ENCODE measurements at regions not wholly inside any gene's neighbourhood (a gene's known extent, or its start where the extent isn't known, plus 50 kb on each side); places are given as distances from the start of the nearest gene placed in this dataset.
"Not testable (repeated sequence)": the region's sequence is repeated elsewhere in the genome, so short reads cannot be mapped to it uniquely, and the experiment has no call there.

- TF ChIP-seq FOXJ3 (CRISPR knock-in tag; IDR thresholded peaks at IDR 0.05; ENCODE audit: borderline replicate concordance) (no peak), CREM (CRISPR knock-in tag; IDR thresholded peaks at IDR 0.05) (no peak), NR2C2 (CRISPR knock-in tag; IDR thresholded peaks at IDR 0.05) (no peak), ZNF416 (CRISPR knock-in tag; IDR thresholded peaks at IDR 0.05) (no peak), ZNF671 (CRISPR knock-in tag; IDR thresholded peaks at IDR 0.05) (no peak), ZNF512 (CRISPR knock-in tag; IDR thresholded peaks at IDR 0.05; ENCODE audit: borderline replicate concordance) (no peak), USF2 (CRISPR knock-in tag; IDR thresholded peaks at IDR 0.05) (no peak), GTF2I (CRISPR knock-in tag; conservative IDR thresholded peaks at IDR 0.05) (no peak), CBFB (CRISPR knock-in tag; IDR thresholded peaks at IDR 0.05; ENCODE audit: low read depth) (no peak), ZNF219 (CRISPR knock-in tag; IDR thresholded peaks at IDR 0.05; ENCODE audit: borderline replicate concordance) (no peak)
- peaks cover 30% of the 10 kb centered on the region for H3K27me3 Mint-ChIP-seq (ENCODE audit: low read depth)
- peaks cover 37% of the 10 kb centered on the region for H3K4me1 Mint-ChIP-seq
- H3K36me3 Mint-ChIP-seq: 0 out of 2 replicates have a peak, but pooled peaks cover 9% of the 10 kb centered on the region
- ChIA-PET CTCF (no interaction called here), POLR2A (no interaction called here)
- no peak for ATAC-seq
- no peak for DNase-seq (ENCODE audit: low spot score)
- H3K4me3 Mint-ChIP-seq: no peak overlapping the region
- H3K9me3 Mint-ChIP-seq: peaks cover 22% of the 10 kb centered on the region
- H3K27ac Mint-ChIP-seq: no peak overlapping the region
Measured at GRCh38 chr11:134499990-134500389, 87.9 kb upstream of the B3GAT1 start.

GRCh38 chr11:134498326-134499139 is 86.5 kb upstream of the B3GAT1 start:
- ATAC-seq (no peak), DNase-seq (ENCODE audit: low spot score) (peak; percentile 6)
- H3K4me3 Mint-ChIP-seq: no peak overlapping the region
- H3K9me3 Mint-ChIP-seq: peaks cover 33% of the 10 kb centered on the region
- 0 out of 2 replicates have a peak, but pooled peaks cover 9% of the 10 kb centered on the region for H3K36me3 Mint-ChIP-seq
- H3K4me1 Mint-ChIP-seq: peaks cover 24% of the 10 kb centered on the region
- TF ChIP-seq CREM (CRISPR knock-in tag; IDR thresholded peaks at IDR 0.05): no peak
- H3K27me3 Mint-ChIP-seq (ENCODE audit: low read depth): peaks cover 39% of the 10 kb centered on the region
- ChIA-PET CTCF (no interaction called here), POLR2A (no interaction called here)
- H3K27ac Mint-ChIP-seq: no peak overlapping the region

- DNase-seq (ENCODE audit: low spot score) (peak; percentile 19), ATAC-seq (peak; percentile 36; the same call in 1 of the 2 replicates)
- POLR2A ChIA-PET: no interaction called here
- TF ChIP-seq RELA (CRISPR knock-in tag; IDR thresholded peaks at IDR 0.05; ENCODE audit: borderline replicate concordance) (no peak), CREM (CRISPR knock-in tag; IDR thresholded peaks at IDR 0.05) (no peak), ESRRA (CRISPR knock-in tag; IDR thresholded peaks at IDR 0.05; ENCODE audit: borderline replicate concordance) (no peak), ATF6 (CRISPR knock-in tag; IDR thresholded peaks at IDR 0.05) (no peak), FOXP4 (CRISPR knock-in tag; IDR thresholded peaks at IDR 0.05) (peak; percentile 44; the same call in 1 of the 2 replicates)
- Mint-ChIP-seq H3K27me3 (ENCODE audit: low read depth) (peaks cover 39% of the 10 kb centered on the region), H3K36me3 (0 out of 2 replicates have a peak, but pooled peaks cover 9% of the 10 kb centered on the region), H3K4me3 (no peak overlapping the region), H3K27ac (no peak overlapping the region), H3K9me3 (peaks cover 40% of the 10 kb centered on the region), H3K4me1 (peaks cover 16% of the 10 kb centered on the region)
- CTCF ChIA-PET: interaction anchor here (1.1 kb wide), 1 partner anchor 82 kb away, joined by 3 read pairs; no protein-coding TSS in a partner anchor
Measured at GRCh38 chr11:134497586-134497985, 85.5 kb upstream of the B3GAT1 start.

- ATAC-seq; H3K36me3 Mint-ChIP-seq; H3K4me3 Mint-ChIP-seq; H3K27ac Mint-ChIP-seq; H3K4me1 Mint-ChIP-seq; CTCF ChIA-PET; DNase-seq (ENCODE audit: low spot score); POLR2A ChIA-PET: not testable (repeated sequence)
- peaks cover 43% of the 10 kb centered on the region for H3K9me3 Mint-ChIP-seq
- peaks cover 46% of the 10 kb centered on the region for H3K27me3 Mint-ChIP-seq (ENCODE audit: low read depth)
Measured at GRCh38 chr11:134496058-134496457, 84.0 kb upstream of the B3GAT1 start.

GRCh38 chr11:134494395-134494794 is 82.4 kb upstream of the B3GAT1 start:
- POLR2A ChIA-PET, CTCF ChIA-PET: not testable (repeated sequence)

GRCh38 chr11:134492411-134492810 is 80.4 kb upstream of the B3GAT1 start:
- H3K4me3 Mint-ChIP-seq; DNase-seq (ENCODE audit: low spot score); H3K27ac Mint-ChIP-seq; H3K36me3 Mint-ChIP-seq; ATAC-seq; H3K4me1 Mint-ChIP-seq; CTCF ChIA-PET; POLR2A ChIA-PET: not testable (repeated sequence)
- Mint-ChIP-seq H3K9me3 (peaks cover 40% of the 10 kb centered on the region), H3K27me3 (ENCODE audit: low read depth) (peaks cover 42% of the 10 kb centered on the region)

More at GRCh38 chr11:134494395-134494794, 82.4 kb upstream of the B3GAT1 start:
- H3K4me1 Mint-ChIP-seq; ATAC-seq; DNase-seq (ENCODE audit: low spot score); H3K4me3 Mint-ChIP-seq; H3K36me3 Mint-ChIP-seq; H3K27ac Mint-ChIP-seq: not testable (repeated sequence)
- Mint-ChIP-seq H3K27me3 (ENCODE audit: low read depth) (peaks cover 46% of the 10 kb centered on the region), H3K9me3 (peaks cover 43% of the 10 kb centered on the region)

Data from WTC11 (cell line).